ENCODE measurements at regions not wholly inside any gene's neighbourhood (a gene's known extent, or its start where the extent isn't known, plus 50 kb on each side); places are given as distances from the start of the nearest gene placed in this dataset.
"Not testable (repeated sequence)": the region's sequence is repeated elsewhere in the genome, so short reads cannot be mapped to it uniquely, and the experiment has no call there.

- no peaks in the 10 kb centered on the region for H3K4me1 ChIP-seq (ENCODE audit: control insufficient read depth, insufficient read depth, low read length)
Measured at GRCh38 chr5:167363065-167363464, 928.4 kb upstream of the WWC1 start.

DNA sequence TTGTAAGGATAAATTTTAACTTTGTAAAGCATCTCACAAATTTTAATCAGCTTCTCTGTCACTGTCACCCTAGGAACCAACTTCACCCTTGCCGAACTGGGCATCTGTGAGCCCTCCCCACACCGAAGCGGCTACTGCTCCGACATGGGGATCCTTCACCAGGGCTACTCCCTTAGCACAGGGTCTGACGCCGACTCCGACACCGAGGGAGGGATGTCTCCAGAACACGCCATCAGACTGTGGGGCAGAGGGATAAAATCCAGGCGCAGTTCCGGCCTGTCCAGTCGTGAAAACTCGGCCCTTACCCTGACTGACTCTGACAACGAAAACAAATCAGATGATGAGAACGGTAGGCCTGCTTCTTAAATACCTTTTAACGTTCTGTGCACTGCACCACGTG is 916.3 kb upstream of the WWC1 start:
- no peak overlapping the region for H3K4me3 ChIP-seq (ENCODE audit: low read length)
- H3K27ac ChIP-seq (ENCODE audit: low read depth, low read length): no peak overlapping the region
- no peaks in the 10 kb centered on the region for H3K4me1 ChIP-seq (ENCODE audit: control insufficient read depth, insufficient read depth, low read length)
- H3K9ac ChIP-seq (ENCODE audit: low read length): no peak overlapping the region
- no peaks in the 10 kb centered on the region for H3K36me3 ChIP-seq (ENCODE audit: control insufficient read depth, insufficient read depth, low read length)
- no peaks in the 10 kb centered on the region for H3K27me3 ChIP-seq (ENCODE audit: control insufficient read depth, insufficient read depth, low read length)

More at GRCh38 chr5:167363065-167363464, 928.4 kb upstream of the WWC1 start:
- no peak overlapping the region for H3K4me3 ChIP-seq (ENCODE audit: low read length)
- H3K36me3 ChIP-seq (ENCODE audit: control insufficient read depth, insufficient read depth, low read length): no peaks in the 10 kb centered on the region
- H3K27ac ChIP-seq (ENCODE audit: low read depth, low read length): no peak overlapping the region
- no peaks in the 10 kb centered on the region for H3K27me3 ChIP-seq (ENCODE audit: control insufficient read depth, insufficient read depth, low read length)
- no peak overlapping the region for H3K9ac ChIP-seq (ENCODE audit: low read length)

DNA sequence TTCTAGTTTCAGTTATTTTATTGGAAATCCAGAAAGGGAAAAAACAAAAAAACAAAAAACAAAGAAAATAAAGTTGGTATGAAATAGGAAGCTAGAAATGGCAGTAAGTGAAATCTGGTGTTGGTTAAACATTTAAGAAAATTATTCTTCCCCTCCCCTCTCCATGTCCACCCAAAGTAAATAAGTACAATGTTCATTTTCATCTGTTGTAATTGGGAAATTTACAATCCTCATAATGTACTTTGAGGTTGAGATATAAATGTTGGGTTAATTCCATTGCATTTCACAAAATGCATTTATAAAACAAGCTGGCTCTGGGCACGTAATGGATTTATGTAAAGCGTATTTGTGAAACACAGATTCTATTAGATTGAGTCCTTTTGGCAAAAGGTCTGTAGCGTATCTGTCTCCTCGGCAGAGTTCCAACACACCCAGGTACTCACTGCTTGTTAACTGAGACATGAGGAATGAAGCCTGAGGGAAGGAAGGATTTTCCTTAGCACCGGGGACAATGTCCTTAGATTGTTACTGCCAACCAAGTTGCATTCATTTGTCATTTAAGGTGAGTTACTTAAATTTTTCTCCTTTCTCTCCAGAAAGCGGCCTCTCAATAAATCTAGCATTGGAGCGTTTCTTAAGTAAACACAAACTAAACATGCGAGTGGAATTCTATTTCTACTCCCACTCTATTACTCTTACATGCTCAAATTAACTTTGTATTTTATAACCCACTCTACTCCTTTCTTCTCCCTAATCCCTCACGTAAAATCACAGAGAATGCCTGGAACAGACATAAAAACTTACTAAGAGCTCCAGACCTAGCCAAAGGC is 912.3 kb upstream of the WWC1 start:
- H3K27me3 ChIP-seq (ENCODE audit: control insufficient read depth, insufficient read depth, low read length): no peaks in the 10 kb centered on the region
- no peak overlapping the region for H3K4me3 ChIP-seq (ENCODE audit: low read length)
- H3K27ac ChIP-seq (ENCODE audit: low read depth, low read length): no peak overlapping the region
- no peak overlapping the region for H3K9ac ChIP-seq (ENCODE audit: low read length)
- H3K4me1 ChIP-seq (ENCODE audit: control insufficient read depth, insufficient read depth, low read length): no peaks in the 10 kb centered on the region
- no peaks in the 10 kb centered on the region for H3K36me3 ChIP-seq (ENCODE audit: control insufficient read depth, insufficient read depth, low read length)

- no peaks in the 10 kb centered on the region for H3K36me3 ChIP-seq (ENCODE audit: control insufficient read depth, insufficient read depth, low read length)
- no peak overlapping the region for H3K4me3 ChIP-seq (ENCODE audit: low read length)
- H3K27me3 ChIP-seq (ENCODE audit: control insufficient read depth, insufficient read depth, low read length): no peaks in the 10 kb centered on the region
- no peak overlapping the region for H3K27ac ChIP-seq (ENCODE audit: low read depth, low read length)
- no peaks in the 10 kb centered on the region for H3K4me1 ChIP-seq (ENCODE audit: control insufficient read depth, insufficient read depth, low read length)
- no peak overlapping the region for H3K9ac ChIP-seq (ENCODE audit: low read length)
Measured at GRCh38 chr5:167381457-167381856, 910.0 kb upstream of the WWC1 start.

- Histone ChIP-seq H3K27me3 (ENCODE audit: control insufficient read depth, insufficient read depth, low read length) (no peaks in the 10 kb centered on the region), H3K9ac (ENCODE audit: low read length) (no peak overlapping the region), H3K27ac (ENCODE audit: low read depth, low read length) (no peak overlapping the region), H3K4me3 (ENCODE audit: low read length) (no peak overlapping the region), H3K36me3 (ENCODE audit: control insufficient read depth, insufficient read depth, low read length) (no peaks in the 10 kb centered on the region), H3K4me1 (ENCODE audit: control insufficient read depth, insufficient read depth, low read length) (no peaks in the 10 kb centered on the region)
Measured at GRCh38 chr5:167389537-167389936, 901.9 kb upstream of the WWC1 start.

- H3K27ac ChIP-seq (ENCODE audit: low read depth, low read length); H3K36me3 ChIP-seq (ENCODE audit: control insufficient read depth, insufficient read depth, low read length); H3K4me1 ChIP-seq (ENCODE audit: control insufficient read depth, insufficient read depth, low read length); H3K27me3 ChIP-seq (ENCODE audit: control insufficient read depth, insufficient read depth, low read length); H3K9ac ChIP-seq (ENCODE audit: low read length); H3K4me3 ChIP-seq (ENCODE audit: low read length): not testable (repeated sequence)
Measured at GRCh38 chr5:167391286-167391685, 900.2 kb upstream of the WWC1 start.

DNA sequence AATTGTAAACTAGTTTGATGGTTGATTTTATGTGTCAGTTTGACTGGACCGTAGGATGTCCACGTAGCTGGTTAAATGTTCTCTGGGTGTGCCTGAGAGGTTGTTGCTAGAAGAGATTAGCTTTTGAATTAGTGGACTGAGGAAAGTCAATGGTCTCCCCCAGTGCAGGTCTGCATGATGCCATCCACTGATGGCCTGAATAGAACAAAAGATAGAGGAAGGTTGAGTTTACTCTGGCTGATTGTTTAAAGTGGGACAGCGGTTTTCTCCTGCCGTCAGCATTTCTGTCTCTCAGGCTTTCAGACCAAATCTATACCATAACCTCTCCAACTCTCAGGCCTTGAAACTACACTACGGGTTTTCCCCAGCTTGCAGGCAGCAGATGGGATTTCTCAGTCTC is 899.2 kb upstream of the WWC1 start:
- Histone ChIP-seq H3K4me1 (ENCODE audit: control insufficient read depth, insufficient read depth, low read length) (no peaks in the 10 kb centered on the region), H3K9ac (ENCODE audit: low read length) (no peak overlapping the region), H3K36me3 (ENCODE audit: control insufficient read depth, insufficient read depth, low read length) (no peaks in the 10 kb centered on the region), H3K27ac (ENCODE audit: low read depth, low read length) (no peak overlapping the region), H3K27me3 (ENCODE audit: control insufficient read depth, insufficient read depth, low read length) (no peaks in the 10 kb centered on the region), H3K4me3 (ENCODE audit: low read length) (no peak overlapping the region)

- no peak overlapping the region for H3K4me3 ChIP-seq (ENCODE audit: low read length)
- no peaks in the 10 kb centered on the region for H3K36me3 ChIP-seq (ENCODE audit: control insufficient read depth, insufficient read depth, low read length)
- no peaks in the 10 kb centered on the region for H3K4me1 ChIP-seq (ENCODE audit: control insufficient read depth, insufficient read depth, low read length)
- no peak overlapping the region for H3K9ac ChIP-seq (ENCODE audit: low read length)
- H3K27me3 ChIP-seq (ENCODE audit: control insufficient read depth, insufficient read depth, low read length): no peaks in the 10 kb centered on the region
- H3K27ac ChIP-seq (ENCODE audit: low read depth, low read length): no peak overlapping the region
Measured at GRCh38 chr5:167393358-167393757, 898.1 kb upstream of the WWC1 start.

GRCh38 chr5:167402671-167403070 is 888.8 kb upstream of the WWC1 start:
- Histone ChIP-seq H3K9ac (ENCODE audit: low read length) (no peak overlapping the region), H3K4me3 (ENCODE audit: low read length) (no peak overlapping the region), H3K27ac (ENCODE audit: low read depth, low read length) (no peak overlapping the region), H3K4me1 (ENCODE audit: control insufficient read depth, insufficient read depth, low read length) (no peaks in the 10 kb centered on the region), H3K27me3 (ENCODE audit: control insufficient read depth, insufficient read depth, low read length) (no peaks in the 10 kb centered on the region), H3K36me3 (ENCODE audit: control insufficient read depth, insufficient read depth, low read length) (no peaks in the 10 kb centered on the region)

GRCh38 chr5:167406513-167406912 is 884.9 kb upstream of the WWC1 start:
- H3K4me3 ChIP-seq (ENCODE audit: low read length): no peak overlapping the region
- no peaks in the 10 kb centered on the region for H3K36me3 ChIP-seq (ENCODE audit: control insufficient read depth, insufficient read depth, low read length)
- no peaks in the 10 kb centered on the region for H3K4me1 ChIP-seq (ENCODE audit: control insufficient read depth, insufficient read depth, low read length)
- H3K9ac ChIP-seq (ENCODE audit: low read length): no peak overlapping the region
- H3K27me3 ChIP-seq (ENCODE audit: control insufficient read depth, insufficient read depth, low read length): no peaks in the 10 kb centered on the region
- no peak overlapping the region for H3K27ac ChIP-seq (ENCODE audit: low read depth, low read length)

- Histone ChIP-seq H3K27me3 (ENCODE audit: control insufficient read depth, insufficient read depth, low read length) (no peaks in the 10 kb centered on the region), H3K4me1 (ENCODE audit: control insufficient read depth, insufficient read depth, low read length) (no peaks in the 10 kb centered on the region), H3K36me3 (ENCODE audit: control insufficient read depth, insufficient read depth, low read length) (no peaks in the 10 kb centered on the region), H3K9ac (ENCODE audit: low read length) (no peak overlapping the region), H3K27ac (ENCODE audit: low read depth, low read length) (no peak overlapping the region), H3K4me3 (ENCODE audit: low read length) (no peak overlapping the region)
Measured at GRCh38 chr5:167412556-167412955, 878.9 kb upstream of the WWC1 start.

GRCh38 chr5:167413506-167413905 is 877.9 kb upstream of the WWC1 start:
- H3K4me3 ChIP-seq (ENCODE audit: low read length): no peak overlapping the region
- H3K27ac ChIP-seq (ENCODE audit: low read depth, low read length): no peak overlapping the region
- H3K4me1 ChIP-seq (ENCODE audit: control insufficient read depth, insufficient read depth, low read length): no peaks in the 10 kb centered on the region
- H3K27me3 ChIP-seq (ENCODE audit: control insufficient read depth, insufficient read depth, low read length): no peaks in the 10 kb centered on the region
- H3K9ac ChIP-seq (ENCODE audit: low read length): no peak overlapping the region
- no peaks in the 10 kb centered on the region for H3K36me3 ChIP-seq (ENCODE audit: control insufficient read depth, insufficient read depth, low read length)

DNA sequence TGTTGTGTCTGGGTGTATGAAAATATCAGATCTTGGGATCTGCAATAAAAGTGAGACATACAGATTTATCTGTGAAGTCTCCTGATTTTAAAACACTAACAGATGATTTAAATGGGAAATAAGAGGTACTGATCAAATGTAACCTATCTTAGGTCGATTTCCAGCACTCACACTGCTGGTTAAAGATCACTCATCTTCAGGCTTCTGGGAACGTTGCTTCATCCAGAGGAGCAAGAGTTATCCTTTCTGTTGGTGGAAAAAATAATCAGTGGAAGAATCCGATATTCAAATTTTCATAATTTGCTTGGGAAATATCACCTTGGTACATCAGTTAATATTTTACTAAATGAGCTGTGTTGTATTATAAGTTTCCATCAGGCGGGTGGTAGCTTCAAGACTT is 876.8 kb upstream of the WWC1 start:
- Histone ChIP-seq H3K36me3 (ENCODE audit: control insufficient read depth, insufficient read depth, low read length) (no peaks in the 10 kb centered on the region), H3K27ac (ENCODE audit: low read depth, low read length) (no peak overlapping the region), H3K9ac (ENCODE audit: low read length) (no peak overlapping the region), H3K4me3 (ENCODE audit: low read length) (no peak overlapping the region), H3K4me1 (ENCODE audit: control insufficient read depth, insufficient read depth, low read length) (no peaks in the 10 kb centered on the region), H3K27me3 (ENCODE audit: control insufficient read depth, insufficient read depth, low read length) (no peaks in the 10 kb centered on the region)

All from rectal smooth muscle tissue (tissue), 1 donor.